GM19023 (cell line): ENCODE measurements at regions not wholly inside any gene's neighbourhood (a gene's known extent, or its start where the extent isn't known, plus 50 kb on each side); places are given as distances from the start of the nearest gene placed in this dataset.

ENCODE experiments used
- ATAC-seq: cut with Tn5 transposase; IDR thresholded peaks from one replicate; pipeline ENCODE4 v1.9.1; 2021; ENCODE audit warnings: mild to moderate bottlenecking, moderate library complexity; ENCODE audit not compliant: unreplicated experiment

- ATAC-seq = no peak
Measured at GRCh38 chr21:28547766-28548165, 444.9 kb downstream of the LTN1 start.

GRCh38 chr21:28543975-28544374, 448.7 kb downstream of the LTN1 start:
- no peak for ATAC-seq

- ATAC-seq = no peak
Measured at GRCh38 chr21:28541371-28542112, 451.1 kb downstream of the LTN1 start.

- no peak for ATAC-seq
Measured at GRCh38 chr21:28540514-28540913, 452.2 kb downstream of the LTN1 start.

GRCh38 chr21:28539623-28539988, 453.1 kb downstream of the LTN1 start:
- ATAC-seq = no peak

GRCh38 chr21:28538987-28539622, 453.6 kb downstream of the LTN1 start:
- ATAC-seq = no peak

- ATAC-seq = no peak
Measured at GRCh38 chr21:28537371-28538079, 455.2 kb downstream of the LTN1 start.

- no peak for ATAC-seq
Measured at GRCh38 chr21:28532446-28532845, 460.2 kb downstream of the LTN1 start.

GRCh38 chr21:28523367-28523766, 469.3 kb downstream of the LTN1 start:
- no peak for ATAC-seq

- no peak for ATAC-seq
Measured at GRCh38 chr21:28522014-28522799, 470.5 kb downstream of the LTN1 start.

GRCh38 chr21:28518630-28519029, 474.0 kb downstream of the LTN1 start:
- ATAC-seq = no peak

GRCh38 chr21:28516991-28517592, 475.6 kb downstream of the LTN1 start:
- peak; percentile 99 for ATAC-seq

GRCh38 chr21:28516021-28516420, 476.7 kb downstream of the LTN1 start:
- no peak for ATAC-seq

GRCh38 chr21:28513428-28513827, 479.2 kb downstream of the LTN1 start:
- ATAC-seq = no peak

- ATAC-seq = no peak
Measured at GRCh38 chr21:28509031-28509430, 483.6 kb downstream of the LTN1 start.

- no peak for ATAC-seq
Measured at GRCh38 chr21:28508126-28508525, 484.6 kb downstream of the LTN1 start.

- no peak for ATAC-seq
Measured at GRCh38 chr21:28496517-28496916, 496.2 kb downstream of the LTN1 start.

- no peak for ATAC-seq
Measured at GRCh38 chr21:28492127-28492526, 500.6 kb downstream of the LTN1 start.

GRCh38 chr21:28489821-28490350, 502.8 kb downstream of the LTN1 start:
- ATAC-seq = no peak

GRCh38 chr21:28489162-28489561, 503.5 kb downstream of the LTN1 start:
- no peak for ATAC-seq
